Sigmoid colon (tissue), 3 donors: ENCODE measurements at regions not wholly inside any gene's neighbourhood (a gene's known extent, or its start where the extent isn't known, plus 50 kb on each side); places are given as distances from the start of the nearest gene placed in this dataset.

Source experiments
- POLR2A ChIP-seq, 2 donors: fragments of 450-650 bp; IDR thresholded peaks; one replicate each; pipeline ENCODE4 v1.6.1; 2016; ENCODE audit warnings: antibody characterized with exemption in 2 of 2, mild to moderate bottlenecking in 2 of 2, moderate library complexity in 2 of 2
- TF ChIP-seq, protein P1 (sequence below), 4 experiments: fragments of 450-650 bp in 3 of 4; fragments of 200-600 bp in 1 of 4; IDR thresholded peaks; one replicate each; pipeline ENCODE4 v1.5.1; 2016 to 2019; ENCODE audit warnings: antibody characterized with exemption in 4 of 4, mild to moderate bottlenecking in 3 of 4, moderate library complexity in 2 of 4

DNA sequence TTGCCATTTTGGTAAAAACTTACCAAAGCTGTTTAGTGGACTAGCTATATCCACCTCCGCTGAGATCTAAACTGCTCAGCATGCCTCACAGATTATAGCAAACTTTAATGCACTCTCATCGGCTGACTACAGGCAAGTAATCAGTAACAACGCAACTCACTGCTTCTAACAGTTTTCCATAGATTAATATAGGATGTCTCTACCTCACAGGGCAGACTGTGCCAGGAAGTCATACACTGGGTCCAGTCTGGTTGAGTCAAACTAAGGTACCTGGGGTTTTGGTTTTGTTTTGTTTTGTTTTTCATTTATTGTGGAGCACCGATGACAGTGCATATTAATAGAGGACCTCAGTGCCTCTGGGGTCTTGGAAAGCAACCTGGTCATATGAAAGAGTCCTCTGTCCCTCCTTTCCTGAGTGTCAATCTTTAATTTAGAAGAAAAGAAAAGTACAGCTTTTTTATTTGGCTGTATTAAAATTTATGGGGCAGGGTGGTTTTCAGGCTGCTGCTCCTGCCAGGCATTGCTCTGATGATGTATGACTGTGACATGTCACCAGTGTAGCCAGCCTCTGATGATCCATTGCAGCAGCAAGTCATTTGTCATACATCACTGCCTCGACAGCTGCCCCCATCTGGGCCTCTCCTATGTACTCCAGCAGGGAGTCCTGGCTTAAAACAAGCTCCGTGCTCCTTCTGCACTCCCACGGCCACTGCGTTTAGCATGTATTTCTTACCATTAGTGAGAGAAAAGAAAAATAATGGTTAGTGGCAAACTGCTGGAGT is 854.1 kb downstream of the KCNJ2 start:
- TF ChIP-seq, protein P1, sequence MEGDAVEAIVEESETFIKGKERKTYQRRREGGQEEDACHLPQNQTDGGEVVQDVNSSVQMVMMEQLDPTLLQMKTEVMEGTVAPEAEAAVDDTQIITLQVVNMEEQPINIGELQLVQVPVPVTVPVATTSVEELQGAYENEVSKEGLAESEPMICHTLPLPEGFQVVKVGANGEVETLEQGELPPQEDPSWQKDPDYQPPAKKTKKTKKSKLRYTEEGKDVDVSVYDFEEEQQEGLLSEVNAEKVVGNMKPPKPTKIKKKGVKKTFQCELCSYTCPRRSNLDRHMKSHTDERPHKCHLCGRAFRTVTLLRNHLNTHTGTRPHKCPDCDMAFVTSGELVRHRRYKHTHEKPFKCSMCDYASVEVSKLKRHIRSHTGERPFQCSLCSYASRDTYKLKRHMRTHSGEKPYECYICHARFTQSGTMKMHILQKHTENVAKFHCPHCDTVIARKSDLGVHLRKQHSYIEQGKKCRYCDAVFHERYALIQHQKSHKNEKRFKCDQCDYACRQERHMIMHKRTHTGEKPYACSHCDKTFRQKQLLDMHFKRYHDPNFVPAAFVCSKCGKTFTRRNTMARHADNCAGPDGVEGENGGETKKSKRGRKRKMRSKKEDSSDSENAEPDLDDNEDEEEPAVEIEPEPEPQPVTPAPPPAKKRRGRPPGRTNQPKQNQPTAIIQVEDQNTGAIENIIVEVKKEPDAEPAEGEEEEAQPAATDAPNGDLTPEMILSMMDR (IDR thresholded peaks at IDR 0.05): no peak
- TF ChIP-seq POLR2A (IDR thresholded peaks at IDR 0.05): no peak
